Astrocyte (in vitro differentiated cells and primary cell): ENCODE measurements at regions not wholly inside any gene's neighbourhood (a gene's known extent, or its start where the extent isn't known, plus 50 kb on each side); places are given as distances from the start of the nearest gene placed in this dataset.
"Not testable (repeated sequence)": the region's sequence is repeated elsewhere in the genome, so short reads cannot be mapped to it uniquely, and the experiment has no call there.

Experiments used
- CTCF ChIP-seq: IDR thresholded peaks from 2 replicates; pipeline ENCODE4 v1.5.1; 2011; ENCODE audit warnings: low read depth, mild to moderate bottlenecking, inconsistent platforms, low read length, moderate library complexity; ENCODE audit not compliant: insufficient read depth
- EZH2 ChIP-seq: IDR thresholded peaks from 2 replicates; pipeline ENCODE4 v1.6.1; 2012; ENCODE audit warnings: mild to moderate bottlenecking, low read length, inconsistent platforms; ENCODE audit not compliant: insufficient read depth

- not testable (repeated sequence) for TF ChIP-seq CTCF, EZH2
Measured at GRCh38 chr2:133998726-133999125, 255.1 kb upstream of the MGAT5 start.
